Hematopoietic multipotent progenitor cell treated with erythropoietin and hydrocortisone succinate and interleukin-3 and kit ligand, for 8 days (in vitro differentiated cells): ENCODE measurements at regions not wholly inside any gene's neighbourhood (a gene's known extent, or its start where the extent isn't known, plus 50 kb on each side); places are given as distances from the start of the nearest gene placed in this dataset.
A peak's percentile ranks its signal among the peaks of the same experiment; 100 is the strongest.
"Not testable (repeated sequence)": the region's sequence is repeated elsewhere in the genome, so short reads cannot be mapped to it uniquely, and the experiment has no call there.

Source experiments
- DNase-seq: peaks from one replicate; pipeline ENCODE4 v3.0.0-alpha.2; 2015

DNA sequence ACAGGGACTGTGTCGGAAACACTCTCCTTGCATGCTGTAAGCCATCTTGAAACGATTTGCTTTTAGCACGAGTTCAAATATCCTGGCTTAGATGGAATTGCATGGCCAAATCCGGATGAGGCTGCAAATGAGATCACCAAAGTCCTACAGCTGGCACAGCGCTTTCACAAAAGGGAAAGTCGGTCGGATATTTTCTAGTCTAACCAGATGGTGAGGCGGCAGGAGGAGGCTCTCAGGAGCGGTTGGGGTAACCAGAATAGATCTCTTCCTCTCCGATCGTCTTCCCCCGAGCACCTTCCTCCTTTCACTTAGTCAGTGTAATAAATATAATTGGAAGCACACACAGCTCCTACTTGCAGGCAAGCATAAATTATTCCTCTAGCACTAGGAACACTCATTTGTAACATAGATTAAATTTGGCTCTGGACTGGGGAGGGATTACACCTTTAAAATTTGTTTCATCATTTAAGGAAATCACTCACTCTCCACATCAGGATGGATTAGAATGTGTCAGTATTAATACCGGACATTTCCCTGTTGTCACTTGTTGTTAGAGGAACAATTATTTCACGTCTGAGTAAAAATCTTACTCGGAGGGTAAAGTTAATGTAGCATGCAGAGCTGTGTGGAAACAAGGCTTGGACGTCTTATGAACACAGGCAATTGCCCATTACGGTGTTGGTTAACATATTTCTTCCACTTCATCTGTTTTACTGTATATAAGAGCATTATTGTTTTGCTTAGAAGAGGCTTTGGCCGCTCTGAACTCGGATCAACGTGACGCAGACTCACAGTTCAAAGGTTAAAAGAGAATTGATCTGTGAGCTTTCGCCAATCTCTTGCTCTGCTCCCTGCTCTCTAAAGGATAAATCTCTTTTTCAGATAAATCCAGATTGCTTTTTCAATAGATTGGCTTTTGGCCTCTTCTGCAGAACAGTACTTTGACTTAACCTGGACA, 857.9 kb downstream of the TYW1 start:
- no peak for DNase-seq

DNA sequence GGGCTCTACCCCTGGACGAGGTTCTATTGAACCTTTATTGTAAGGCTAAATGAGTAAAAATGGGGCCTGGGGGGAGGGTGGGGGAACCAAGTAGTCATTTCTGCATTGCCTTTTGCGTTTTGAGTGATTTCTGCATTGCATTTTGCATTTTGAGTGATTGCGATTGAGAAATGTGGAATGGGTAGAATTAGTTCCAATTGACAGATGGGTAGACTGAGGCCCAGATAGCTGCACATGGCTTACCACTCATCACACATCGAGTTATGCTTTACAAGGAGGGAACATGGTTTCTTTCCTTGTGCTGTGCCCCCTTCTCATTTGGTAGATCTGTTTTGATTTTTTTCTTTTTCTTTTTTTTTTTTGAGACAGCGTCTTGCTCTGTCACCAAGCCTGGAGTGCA, 858.7 kb downstream of the TYW1 start:
- no peak for DNase-seq

DNA sequence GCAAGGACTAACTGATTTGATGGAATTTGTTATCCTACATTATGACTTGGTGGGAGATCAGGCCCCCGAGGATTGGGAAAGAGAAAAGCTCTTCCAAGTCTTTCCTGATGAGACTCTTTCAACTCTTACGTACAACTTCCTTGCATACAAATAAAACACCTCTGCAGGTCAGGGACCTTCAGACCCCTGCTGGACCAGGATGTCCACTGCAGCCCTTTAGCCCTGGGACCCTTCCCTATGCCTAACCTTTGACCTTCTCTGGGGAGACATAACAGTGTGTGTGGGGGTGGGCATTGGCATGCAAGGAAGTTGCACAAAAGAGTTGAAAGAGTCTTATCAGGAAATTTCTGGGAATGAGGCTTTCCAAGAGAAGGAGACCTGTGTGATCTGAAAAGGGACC, 859.4 kb downstream of the TYW1 start:
- DNase-seq = no peak

DNA sequence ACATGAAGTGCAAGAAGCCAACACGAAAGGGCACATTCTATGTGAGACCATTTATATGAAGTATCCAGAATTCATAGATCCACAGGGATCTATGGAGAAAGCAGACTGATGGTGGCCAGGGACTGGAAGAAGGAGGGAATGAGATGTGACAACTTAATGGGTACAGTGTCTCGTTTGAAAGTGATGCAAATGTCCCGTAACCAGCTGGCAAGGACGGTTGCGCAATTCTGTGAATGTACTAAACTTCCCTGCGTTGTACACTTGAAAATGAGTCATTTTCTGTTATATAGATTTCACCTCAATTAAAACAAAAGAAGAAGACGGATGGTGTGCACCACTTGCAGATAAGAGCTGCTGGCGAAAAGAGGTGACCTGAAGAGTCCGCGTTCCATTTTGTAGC, 861.1 kb downstream of the TYW1 start:
- DNase-seq = no peak

DNA sequence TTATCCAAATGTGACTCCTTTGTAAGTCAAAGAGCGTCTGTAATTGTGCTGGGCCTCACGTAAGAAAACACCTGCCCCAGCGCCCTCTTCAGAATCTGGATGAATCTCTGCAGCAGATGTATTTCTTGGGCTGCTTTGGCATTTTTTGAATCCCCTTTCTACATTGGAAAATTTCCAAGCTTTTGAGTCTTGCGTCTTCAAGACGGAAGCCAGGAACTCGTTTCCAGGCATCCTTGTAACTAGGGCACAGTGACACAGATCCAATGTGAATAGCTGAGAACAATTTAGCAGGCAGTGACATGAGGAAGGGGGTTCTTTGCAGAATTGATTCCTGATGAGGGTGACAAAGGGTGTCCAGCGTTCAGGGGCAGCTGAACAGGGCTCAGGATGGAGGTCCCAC, 862.3 kb downstream of the TYW1 start:
- DNase-seq = no peak

DNA sequence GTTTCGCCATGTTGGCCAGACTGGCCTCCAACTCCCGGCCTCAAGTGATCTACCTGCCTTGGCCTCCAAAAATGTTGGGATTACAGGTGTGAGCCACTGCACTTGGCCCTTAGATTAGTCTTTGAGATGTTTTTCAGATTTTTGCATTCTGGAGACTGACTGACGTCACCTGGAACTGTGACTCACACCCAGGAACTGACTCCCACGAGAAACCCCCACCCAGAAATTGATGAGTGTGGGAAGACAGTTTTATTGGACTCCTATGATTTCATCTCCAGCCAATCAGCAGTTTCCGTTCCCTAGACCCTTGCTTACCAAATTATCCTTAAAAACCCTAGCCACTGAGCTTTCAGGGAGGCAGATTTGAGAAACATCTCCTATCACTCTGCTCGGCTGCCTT, 867.3 kb downstream of the TYW1 start:
- DNase-seq = no peak

DNA sequence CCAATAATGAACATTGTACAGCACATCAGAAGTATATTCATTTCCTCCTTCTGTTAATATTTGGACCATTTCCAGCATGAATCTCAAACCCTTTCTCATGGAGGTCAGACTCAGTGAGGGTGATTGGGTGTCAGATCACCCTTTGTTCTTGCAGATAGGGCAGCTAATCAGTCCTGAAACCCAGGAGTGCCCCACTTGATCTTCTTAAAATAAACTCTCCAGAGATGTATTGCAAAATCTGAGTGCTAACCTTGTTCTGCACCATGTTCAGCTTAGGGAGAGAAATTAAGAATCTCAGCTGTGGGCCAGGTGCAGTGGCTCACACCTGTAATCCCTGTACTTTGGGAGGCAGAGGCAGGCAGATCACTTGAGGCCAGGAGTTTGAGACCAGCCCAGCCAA, 869.4 kb downstream of the TYW1 start:
- DNase-seq = no peak

DNA sequence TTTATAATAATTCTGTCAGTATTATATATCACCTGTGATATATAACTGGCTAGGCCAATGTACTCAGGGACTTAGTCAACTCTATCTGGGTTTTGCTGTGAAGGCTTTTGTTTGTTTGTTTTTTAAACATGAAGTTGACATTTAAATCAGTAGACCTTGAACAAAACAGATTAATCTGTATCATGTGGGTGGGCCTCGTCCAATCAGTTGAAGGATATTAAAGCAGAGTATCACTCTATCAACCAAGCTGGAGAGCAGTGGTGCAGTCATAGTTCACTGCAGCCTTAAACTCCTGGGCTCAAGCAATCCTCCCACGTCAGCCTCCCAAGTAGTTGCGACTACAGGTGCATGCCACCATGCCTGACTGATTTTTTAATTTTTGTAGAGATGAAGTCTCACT, 870.2 kb downstream of the TYW1 start:
- no peak for DNase-seq

DNA sequence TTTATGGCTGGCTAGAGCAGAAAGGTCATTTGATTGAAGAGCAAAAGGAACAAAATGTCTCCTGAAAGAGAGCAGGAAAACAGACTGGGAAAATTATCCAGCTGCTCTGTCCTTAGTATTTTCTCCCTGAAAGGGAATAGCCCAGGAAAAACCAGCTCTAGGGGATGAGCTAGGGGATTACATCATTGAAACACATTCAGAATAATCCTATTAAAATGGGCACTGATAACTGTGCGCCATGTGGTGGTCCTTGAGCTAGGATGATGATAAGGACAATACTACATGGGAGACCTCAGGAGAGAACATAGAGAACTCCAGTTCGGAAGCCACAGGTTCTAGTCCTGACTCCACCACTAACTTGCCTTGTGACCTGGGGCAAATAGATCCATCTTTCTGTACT, 873.8 kb downstream of the TYW1 start:
- no peak for DNase-seq

DNA sequence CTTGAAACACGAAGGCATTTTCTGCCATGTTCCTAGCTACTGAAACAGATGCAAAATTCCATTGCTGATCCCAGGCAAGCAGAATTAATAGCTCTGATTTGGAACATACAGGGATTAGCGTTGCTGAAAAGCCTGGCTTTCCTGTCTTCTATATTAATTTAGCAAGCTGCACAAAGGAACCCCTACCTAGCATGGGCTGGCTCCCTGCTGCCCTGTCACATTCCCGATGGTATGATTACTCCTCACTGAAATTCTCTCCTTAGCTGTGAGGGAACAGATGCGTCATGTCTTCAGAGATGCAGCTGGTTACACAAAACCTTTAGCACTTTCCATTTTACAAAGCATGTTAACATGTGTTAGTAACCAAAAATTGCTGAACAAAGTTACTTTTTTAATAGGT, 878.9 kb downstream of the TYW1 start:
- no peak for DNase-seq

DNA sequence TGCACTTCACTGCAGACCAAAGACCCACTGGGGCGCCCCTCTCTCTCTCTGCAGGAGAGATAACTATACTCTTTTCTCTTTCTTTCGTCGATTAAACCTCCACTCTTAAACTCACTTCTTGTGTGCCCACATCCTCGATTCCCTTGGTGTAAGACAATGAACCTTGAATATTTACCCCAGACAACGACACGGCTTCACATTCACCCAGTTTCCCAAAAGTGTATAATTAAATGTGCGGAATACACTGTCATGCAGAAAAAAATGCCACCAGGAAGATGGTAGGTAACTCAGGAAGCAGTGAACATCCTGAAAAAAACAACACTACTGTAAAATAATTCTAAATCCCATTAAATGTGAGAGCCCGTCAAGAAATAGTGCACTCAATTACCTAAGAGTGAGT, 882.2 kb downstream of the TYW1 start:
- DNase-seq = no peak

DNA sequence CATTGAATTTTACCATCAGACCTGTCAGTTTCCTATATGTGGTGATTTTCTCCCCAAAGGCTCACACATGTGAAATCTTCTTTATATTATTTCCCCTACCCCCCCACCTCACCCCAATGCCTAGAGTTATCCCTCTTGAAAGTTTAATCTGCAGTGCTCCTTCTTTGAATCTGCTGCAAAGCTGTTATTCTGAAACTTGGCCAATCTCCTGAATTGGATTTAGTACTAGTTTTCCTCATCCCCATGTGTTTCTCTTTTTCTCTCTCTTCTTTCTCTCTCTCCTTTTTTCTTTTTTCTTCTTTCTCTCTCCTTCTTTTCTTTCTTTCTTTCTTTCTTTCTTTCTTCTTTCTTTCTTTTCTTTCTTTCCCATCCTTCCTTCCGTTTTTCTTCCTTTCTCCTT, 886.2 kb downstream of the TYW1 start:
- DNase-seq = no peak

DNA sequence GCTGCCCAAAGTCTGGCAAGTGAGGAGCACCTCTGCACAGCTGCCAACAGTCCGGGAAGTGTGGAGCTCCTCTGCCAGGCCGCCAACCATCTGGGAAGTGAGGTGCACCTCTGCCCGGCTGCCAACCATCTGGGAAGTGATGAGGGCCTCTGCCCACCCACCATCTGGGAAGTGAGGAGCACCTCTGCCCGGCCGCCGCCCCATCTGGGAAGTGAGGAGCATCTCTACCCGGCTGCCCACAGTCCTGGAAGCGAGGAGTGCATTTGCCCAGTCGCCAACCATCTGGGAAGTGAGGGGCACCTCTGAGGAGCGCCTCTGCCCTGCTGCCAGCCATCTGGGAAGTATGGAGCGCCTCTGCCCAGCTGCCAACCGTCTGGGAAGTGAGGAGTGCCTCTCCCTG, 893.7 kb downstream of the TYW1 start:
- DNase-seq = no peak

DNA sequence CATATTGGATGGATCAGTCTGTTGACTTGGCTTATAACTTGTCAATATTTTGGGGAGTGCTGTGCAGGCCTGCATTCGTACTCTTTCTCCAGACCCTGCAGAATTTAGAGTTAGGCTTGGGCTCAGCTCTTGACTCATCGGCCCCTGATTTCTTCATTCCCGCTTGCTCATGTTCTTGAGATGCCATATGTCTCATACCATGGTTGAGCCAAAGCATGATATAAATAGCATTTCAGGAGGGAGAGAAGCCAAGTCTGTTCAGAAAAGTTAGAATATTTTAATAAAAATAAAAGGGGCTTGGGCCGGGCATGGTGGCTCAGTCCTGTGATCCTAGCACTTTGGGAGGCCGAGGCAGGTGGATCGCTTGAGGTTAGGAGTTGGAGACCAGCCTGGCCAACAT, 898.1 kb downstream of the TYW1 start:
- DNase-seq = no peak

DNA sequence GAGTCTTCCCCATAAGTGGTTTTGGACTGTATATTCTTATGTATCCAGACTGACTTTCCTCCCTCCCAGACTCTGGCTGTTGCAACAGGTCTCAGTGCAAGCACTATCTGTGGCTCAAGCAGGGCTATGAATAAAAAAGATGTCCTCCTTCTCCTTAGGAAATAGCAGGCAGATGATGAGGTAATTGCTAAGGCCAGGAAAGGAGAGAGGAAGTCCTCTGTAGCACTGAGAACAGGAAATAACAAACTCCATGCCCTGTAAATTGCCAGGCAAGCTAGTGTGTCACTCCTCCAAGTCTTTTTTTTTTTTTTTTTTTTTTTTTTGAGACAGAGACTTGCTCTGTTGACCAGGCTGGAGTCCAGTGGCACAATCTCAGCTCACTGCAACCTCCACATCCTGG, 900.1 kb downstream of the TYW1 start:
- no peak for DNase-seq

DNA sequence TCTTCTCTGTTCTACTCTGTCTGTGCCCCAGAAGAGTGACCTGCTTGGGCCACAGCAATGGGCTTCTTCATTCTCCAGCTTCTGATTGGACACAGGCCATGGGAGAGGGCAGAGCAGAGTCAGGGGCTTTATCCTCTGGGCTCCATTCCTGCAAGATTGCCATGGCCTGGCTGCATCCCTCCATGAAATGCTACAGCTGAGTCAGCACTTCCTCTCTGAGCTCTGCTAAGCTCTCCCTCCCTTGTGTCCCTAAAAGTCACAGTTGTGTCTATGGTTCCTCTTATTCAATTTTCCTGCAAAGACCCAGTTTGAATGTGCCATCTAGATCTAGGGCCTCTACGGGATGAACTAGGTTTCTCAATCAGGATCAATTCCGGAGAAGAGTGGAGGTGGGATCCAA, 903.8 kb downstream of the TYW1 start:
- no peak for DNase-seq

DNA sequence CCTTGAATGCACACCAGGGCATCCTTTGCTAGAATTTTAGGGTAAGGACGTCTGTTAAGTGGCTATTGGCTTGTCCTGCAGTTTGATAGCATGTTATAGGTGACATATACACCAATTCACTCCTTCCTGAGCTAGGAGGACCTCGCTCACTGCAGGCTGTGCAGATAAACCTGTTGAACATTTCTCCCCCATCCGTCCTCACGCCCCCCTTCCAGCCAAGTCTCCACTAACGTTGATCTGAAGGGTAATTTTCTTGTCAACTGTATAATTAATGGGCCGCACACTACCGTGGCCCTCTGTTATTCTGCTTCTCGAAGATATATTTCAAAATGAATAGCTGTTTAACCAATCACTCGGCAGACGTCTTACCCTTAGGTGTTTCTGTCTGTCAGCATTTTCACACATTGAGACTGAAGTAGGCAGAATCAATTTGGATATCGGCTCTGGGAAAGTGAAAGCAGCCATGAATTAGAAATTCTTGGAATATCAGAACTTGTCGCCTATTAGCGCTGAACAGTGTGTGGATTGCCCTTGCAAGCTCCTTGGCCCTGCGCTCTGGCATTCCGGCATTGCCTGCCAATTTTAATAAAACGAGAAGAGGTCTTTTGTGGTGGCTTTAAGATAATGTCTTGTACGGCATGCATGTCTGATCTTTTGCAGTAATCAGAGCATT, 905.3 kb downstream of the TYW1 start:
- DNase-seq = no peak

DNA sequence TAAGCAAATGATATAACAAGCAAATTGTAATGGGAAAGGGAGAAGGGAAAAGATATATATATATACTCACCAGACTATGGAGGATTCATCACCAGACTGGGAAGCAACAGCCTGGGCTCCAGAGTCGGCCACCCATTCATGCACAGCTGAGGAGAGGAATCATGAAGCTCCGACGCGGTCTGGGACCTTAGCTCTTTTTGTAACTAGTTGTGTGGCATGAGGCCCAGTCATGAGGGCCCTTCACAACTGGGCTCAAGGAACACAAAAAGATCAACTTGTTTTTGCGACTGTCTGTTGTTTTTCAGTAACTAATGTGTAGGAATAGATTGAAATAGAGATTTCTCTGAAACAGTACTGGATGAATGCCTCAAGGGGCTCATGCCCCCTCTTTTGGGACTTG, 911.2 kb downstream of the TYW1 start:
- DNase-seq = no peak

DNA sequence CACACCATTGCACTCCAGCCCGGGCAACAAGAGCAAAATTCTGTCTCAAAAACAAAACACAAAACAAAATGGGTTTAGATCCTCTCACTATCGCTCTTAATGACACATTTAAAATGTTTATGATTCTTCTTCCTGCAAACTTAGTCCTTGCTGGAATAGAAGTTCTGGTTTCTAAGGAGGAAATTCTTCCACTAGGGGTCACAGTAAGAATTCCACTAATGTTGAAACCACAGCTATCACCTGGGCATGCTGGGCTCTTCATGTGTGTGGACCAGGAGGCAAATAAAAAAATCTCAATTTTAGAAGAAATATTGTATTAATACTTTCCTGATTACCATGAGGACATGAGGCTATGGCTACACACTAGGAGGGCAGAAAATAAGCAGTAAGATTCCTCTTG, 915.8 kb downstream of the TYW1 start:
- DNase-seq = no peak

DNA sequence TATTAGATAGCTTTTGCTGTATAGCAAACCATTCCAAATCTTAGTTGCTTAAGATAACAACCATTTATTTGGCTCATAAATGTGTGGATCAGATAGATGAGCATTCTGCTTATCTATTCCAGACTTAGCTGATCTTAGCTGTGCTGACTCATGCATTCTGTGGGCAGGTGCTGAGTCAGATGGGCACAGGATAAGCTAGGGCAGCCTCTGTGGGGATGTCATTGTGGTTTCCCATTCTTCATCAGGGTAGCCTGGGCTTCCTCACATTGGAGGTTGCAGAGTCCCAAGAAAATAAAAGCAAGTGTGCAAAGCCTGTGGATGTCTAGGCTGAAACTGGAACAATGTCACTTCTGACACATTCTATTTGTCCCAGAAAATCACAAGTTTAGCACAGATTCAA, 917.0 kb downstream of the TYW1 start:
- no peak for DNase-seq

DNA sequence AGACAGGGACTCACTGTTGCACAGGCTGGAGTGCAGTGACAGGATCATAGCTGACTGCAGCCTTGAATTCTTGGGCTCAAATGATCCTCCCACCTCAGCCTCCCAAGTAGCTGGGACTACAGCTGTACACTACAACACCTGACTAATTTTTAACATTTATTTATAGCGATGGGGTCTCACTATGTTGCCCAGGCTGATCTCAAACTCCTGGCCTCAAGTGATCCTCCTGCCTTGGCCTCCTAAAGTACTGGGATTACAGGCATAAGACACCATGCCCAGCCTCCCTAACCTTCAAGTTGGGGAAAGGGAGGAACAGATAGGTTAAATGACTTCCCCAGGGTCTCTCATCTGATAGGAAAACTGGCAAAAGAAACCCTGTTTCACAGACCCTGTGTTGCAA, 919.5 kb downstream of the TYW1 start:
- DNase-seq = not testable (repeated sequence)

DNA sequence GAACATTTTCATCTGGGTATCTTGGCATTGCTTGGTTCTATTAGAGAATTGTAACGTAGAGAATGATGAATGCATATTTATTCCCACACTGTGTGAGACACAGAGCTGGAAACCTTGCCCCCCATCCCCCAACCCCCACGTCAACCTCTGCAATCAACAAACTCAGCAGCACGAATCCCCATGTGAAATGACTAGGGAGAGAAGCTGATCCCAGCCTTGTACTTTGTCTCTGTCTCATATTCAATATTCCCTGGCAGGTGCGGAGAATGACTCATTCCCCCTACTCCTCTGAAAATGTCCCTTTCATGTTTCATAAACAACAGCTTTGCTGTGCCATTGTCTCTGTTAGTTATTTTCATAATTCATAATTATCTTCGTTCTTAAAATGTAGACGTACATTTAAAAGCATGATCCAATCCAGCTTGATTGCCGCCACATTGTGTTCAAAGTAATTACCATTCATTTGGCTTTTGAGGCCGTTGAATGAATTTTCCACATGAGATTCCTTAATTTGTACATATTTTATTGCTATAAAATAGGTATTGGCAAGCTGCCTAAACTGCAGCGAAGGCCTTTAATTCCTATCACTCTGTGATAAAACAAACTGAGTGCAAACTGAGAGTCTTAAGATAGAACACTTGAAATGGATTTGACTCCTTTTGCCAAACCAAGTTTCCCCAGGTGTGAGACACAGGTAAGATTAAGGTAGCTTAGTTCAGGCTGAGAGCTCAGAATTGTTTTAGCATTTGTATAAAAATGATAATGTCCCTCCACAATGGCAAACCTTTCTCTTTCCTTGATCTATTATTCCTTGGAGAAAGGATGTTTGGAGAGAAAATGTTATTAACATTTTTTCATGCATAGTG, 920.2 kb downstream of the TYW1 start:
- no peak for DNase-seq

DNA sequence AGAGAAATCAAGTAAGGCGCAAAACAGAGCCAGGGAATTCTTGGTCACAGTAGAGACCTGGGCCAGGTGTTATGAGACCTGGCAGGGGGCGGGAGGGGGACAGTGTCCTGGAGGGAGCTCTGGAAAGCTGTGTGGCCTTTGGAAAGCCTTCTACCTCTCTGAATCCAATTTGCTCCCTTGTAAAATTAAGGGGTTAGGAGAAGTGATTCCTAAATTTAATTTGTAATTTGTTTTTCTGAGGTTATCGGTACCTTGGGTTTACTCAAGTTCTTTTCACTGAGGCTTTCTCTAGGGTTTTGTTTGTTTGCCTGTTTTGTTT, 920.8 kb downstream of the TYW1 start:
- DNase-seq = no peak

DNA sequence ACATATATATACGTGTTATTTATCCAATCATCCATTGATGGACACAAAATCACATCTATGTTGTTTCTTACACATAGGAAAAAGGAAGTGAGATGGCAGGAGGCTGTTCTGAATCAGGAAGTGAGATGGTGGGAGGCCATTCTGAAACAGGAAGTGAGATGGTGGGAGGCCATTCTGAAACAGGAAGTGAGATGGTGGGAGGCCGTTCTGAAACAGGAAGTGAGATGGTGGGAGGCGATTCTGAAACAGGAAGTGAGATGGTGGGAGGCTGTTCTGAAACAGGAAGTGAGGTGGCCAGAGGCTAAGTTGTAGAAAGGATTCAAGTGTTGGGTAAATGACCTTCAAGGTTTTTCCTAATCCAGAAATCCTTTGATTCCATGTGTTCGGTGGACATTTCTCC, 921.5 kb downstream of the TYW1 start:
- DNase-seq = peak; percentile 1
